GM23338 (cell line): ENCODE measurements at regions not wholly inside any gene's neighbourhood (a gene's known extent, or its start where the extent isn't known, plus 50 kb on each side); places are given as distances from the start of the nearest gene placed in this dataset.

ENCODE experiments used
- CREB1 ChIP-seq: fragments of 250-450 bp; sonication (Bioruptor Pico); IDR thresholded peaks from 2 replicates; pipeline ENCODE4 v1.5.0; 2020; ENCODE audit warnings: low read depth, mild to moderate bottlenecking, moderate library complexity
- CTCF ChIP-seq, 2 experiments: fragments of 200-600 bp in 1 of 2; sonication (generic) in 1 of 2; conservative IDR thresholded peaks; 2 replicates each; pipeline versions ENCODE4 v1.5.1 to v1.6.1; 2016 to 2017; ENCODE audit warnings: antibody characterized with exemption in 2 of 2, low read depth in 2 of 2, mild to moderate bottlenecking in 2 of 2, moderate library complexity in 1 of 2
- EZH2 ChIP-seq: fragments of 200-600 bp; sonication (generic); IDR thresholded peaks from one replicate; pipeline ENCODE4 v1.8.0; 2017; ENCODE audit warnings: antibody characterized with exemption, mild to moderate bottlenecking, low read depth; ENCODE audit not compliant: unreplicated experiment
- EZH2phosphoT487 ChIP-seq: fragments of 200-600 bp; sonication (generic); IDR thresholded peaks from one replicate; pipeline ENCODE4 v1.8.1; 2018; ENCODE audit warnings: antibody characterized with exemption; ENCODE audit not compliant: unreplicated experiment
- POLR2AphosphoS5 ChIP-seq: IDR thresholded peaks from 2 replicates; pipeline ENCODE4 v1.6.1; 2016; ENCODE audit warnings: antibody characterized with exemption, low read depth
- REST ChIP-seq: IDR thresholded peaks from one replicate; pipeline ENCODE4 v1.6.1; 2018; ENCODE audit warnings: antibody characterized with exemption; ENCODE audit not compliant: unreplicated experiment
- STAT1 ChIP-seq: IDR thresholded peaks from one replicate; pipeline ENCODE4 v1.6.1; 2016; ENCODE audit warnings: antibody characterized with exemption; ENCODE audit not compliant: unreplicated experiment

GRCh38 chr10:4483811-4484210, 342.2 kb upstream of the AKR1E2 start:
- no peak for TF ChIP-seq CTCF (conservative IDR thresholded peaks at IDR 0.05; ENCODE audit: low read depth in 2 of 2)
- TF ChIP-seq EZH2 = no peak
- no peak for TF ChIP-seq REST
- no peak for TF ChIP-seq STAT1
- TF ChIP-seq CREB1 (CRISPR knock-in tag) = no peak
- TF ChIP-seq POLR2AphosphoS5 = no peak
- TF ChIP-seq EZH2phosphoT487 = no peak
